ENCODE measurements at regions not wholly inside any gene's neighbourhood (a gene's known extent, or its start where the extent isn't known, plus 50 kb on each side); places are given as distances from the start of the nearest gene placed in this dataset.

GRCh38 chr12:84554199-84554723 lies 358.3 kb downstream of the SLC6A15 start:
- no peak for TF ChIP-seq CTCF (conservative IDR thresholded peaks at IDR 0.05; ENCODE audit: low read depth, low read length)
- TF ChIP-seq POLR2A (IDR thresholded peaks at IDR 0.05; ENCODE audit: low read depth, low read length), result no peak
- TF ChIP-seq, protein P1, sequence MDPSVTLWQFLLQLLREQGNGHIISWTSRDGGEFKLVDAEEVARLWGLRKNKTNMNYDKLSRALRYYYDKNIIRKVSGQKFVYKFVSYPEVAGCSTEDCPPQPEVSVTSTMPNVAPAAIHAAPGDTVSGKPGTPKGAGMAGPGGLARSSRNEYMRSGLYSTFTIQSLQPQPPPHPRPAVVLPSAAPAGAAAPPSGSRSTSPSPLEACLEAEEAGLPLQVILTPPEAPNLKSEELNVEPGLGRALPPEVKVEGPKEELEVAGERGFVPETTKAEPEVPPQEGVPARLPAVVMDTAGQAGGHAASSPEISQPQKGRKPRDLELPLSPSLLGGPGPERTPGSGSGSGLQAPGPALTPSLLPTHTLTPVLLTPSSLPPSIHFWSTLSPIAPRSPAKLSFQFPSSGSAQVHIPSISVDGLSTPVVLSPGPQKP (IDR thresholded peaks at IDR 0.05; ENCODE audit: borderline replicate concordance, low read depth, low read length), result no peak
- TF ChIP-seq MAZ (IDR thresholded peaks at IDR 0.05; ENCODE audit: borderline replicate concordance, low read depth, low read length), result no peak
- no peak for TF ChIP-seq RFX5 (IDR thresholded peaks at IDR 0.05; ENCODE audit: low read depth, low read length)
- no peak for TF ChIP-seq SMC3 (IDR thresholded peaks at IDR 0.05; ENCODE audit: low read depth, low read length)
- TF ChIP-seq CEBPB (IDR thresholded peaks at IDR 0.05; ENCODE audit: low read depth, low read length), result no peak
- TF ChIP-seq BHLHE40 (IDR thresholded peaks at IDR 0.05; ENCODE audit: low read depth, low read length), result no peak
- TF ChIP-seq RAD21 (IDR thresholded peaks at IDR 0.05; ENCODE audit: low read length), result no peak

Measured in IMR-90 (cell line).